Osteocyte (in vitro differentiated cells): ENCODE measurements at regions not wholly inside any gene's neighbourhood (a gene's known extent, or its start where the extent isn't known, plus 50 kb on each side); places are given as distances from the start of the nearest gene placed in this dataset.

Experiments
- DNase-seq: peaks from one replicate; pipeline ENCODE4 v3.0.0; 2021; ENCODE audit warnings: mixed read lengths; ENCODE audit not compliant: unreplicated experiment; ENCODE audit errors: extremely low spot score
- H3K27ac Mint-ChIP-seq: one replicate; pipeline ENCODE4 v1.8.0; 2021; ENCODE audit warnings: mild to moderate bottlenecking, mixed read lengths; ENCODE audit not compliant: unreplicated experiment
- H3K27me3 Mint-ChIP-seq: one replicate; pipeline ENCODE4 v1.8.0; 2021; ENCODE audit warnings: mixed read lengths; ENCODE audit not compliant: unreplicated experiment
- H3K36me3 Mint-ChIP-seq: one replicate; pipeline ENCODE4 v1.8.0; 2021; ENCODE audit warnings: mixed read lengths; ENCODE audit not compliant: unreplicated experiment
- H3K4me1 Mint-ChIP-seq: one replicate; pipeline ENCODE4 v1.8.0; 2021; ENCODE audit warnings: mixed read lengths; ENCODE audit not compliant: unreplicated experiment
- H3K4me3 Mint-ChIP-seq: one replicate; pipeline ENCODE4 v1.8.0; 2021; ENCODE audit warnings: mild to moderate bottlenecking, moderate library complexity, mixed read lengths; ENCODE audit not compliant: unreplicated experiment
- H3K9me3 Mint-ChIP-seq: one replicate; pipeline ENCODE4 v1.8.0; 2021; ENCODE audit warnings: mixed read lengths; ENCODE audit not compliant: unreplicated experiment
- TF ChIP-seq, protein P1 (sequence below): fragments of 200-600 bp; sonication (generic); IDR thresholded peaks from 2 replicates; pipeline ENCODE4 v1.5.0; 2021; ENCODE audit warnings: antibody characterized with exemption, mild to moderate bottlenecking, moderate library complexity

DNA sequence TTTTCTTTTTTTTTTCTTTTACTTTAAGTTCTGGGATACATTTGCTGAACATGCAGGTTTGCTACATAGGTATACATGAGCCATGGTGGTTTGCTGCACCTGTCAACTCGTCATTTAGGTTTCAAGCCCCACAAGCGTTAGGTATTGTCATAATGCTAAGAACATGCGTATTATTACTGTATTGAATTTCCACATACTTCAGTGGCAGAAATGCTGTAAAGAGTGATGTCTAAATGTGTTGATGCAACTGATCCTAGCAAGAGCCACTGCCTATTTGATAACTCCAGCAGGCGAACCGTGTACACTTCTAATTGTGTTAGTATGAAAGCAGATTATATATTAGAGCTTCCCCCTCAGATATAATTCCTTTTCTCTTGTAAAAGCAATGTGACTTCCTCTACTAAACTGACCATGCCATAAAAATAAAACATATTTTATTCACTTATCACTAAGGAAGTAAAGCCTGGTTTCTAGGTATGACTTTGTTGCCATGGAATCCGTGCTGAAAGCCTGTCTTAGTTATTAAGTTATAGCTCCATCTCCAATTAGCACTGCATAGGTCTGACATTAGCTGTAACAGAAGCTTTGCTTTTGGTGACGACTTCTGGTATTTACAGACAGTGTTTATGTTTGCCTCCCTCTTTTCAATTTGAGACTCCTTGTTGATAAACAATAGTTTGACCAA is 280.0 kb downstream of the GALR1 start:
- no peak overlapping the region for H3K27ac Mint-ChIP-seq
- H3K9me3 Mint-ChIP-seq: peaks cover 30% of the 10 kb centered on the region
- no peak overlapping the region for H3K4me3 Mint-ChIP-seq
- H3K4me1 Mint-ChIP-seq: no peaks in the 10 kb centered on the region
- TF ChIP-seq, protein P1, sequence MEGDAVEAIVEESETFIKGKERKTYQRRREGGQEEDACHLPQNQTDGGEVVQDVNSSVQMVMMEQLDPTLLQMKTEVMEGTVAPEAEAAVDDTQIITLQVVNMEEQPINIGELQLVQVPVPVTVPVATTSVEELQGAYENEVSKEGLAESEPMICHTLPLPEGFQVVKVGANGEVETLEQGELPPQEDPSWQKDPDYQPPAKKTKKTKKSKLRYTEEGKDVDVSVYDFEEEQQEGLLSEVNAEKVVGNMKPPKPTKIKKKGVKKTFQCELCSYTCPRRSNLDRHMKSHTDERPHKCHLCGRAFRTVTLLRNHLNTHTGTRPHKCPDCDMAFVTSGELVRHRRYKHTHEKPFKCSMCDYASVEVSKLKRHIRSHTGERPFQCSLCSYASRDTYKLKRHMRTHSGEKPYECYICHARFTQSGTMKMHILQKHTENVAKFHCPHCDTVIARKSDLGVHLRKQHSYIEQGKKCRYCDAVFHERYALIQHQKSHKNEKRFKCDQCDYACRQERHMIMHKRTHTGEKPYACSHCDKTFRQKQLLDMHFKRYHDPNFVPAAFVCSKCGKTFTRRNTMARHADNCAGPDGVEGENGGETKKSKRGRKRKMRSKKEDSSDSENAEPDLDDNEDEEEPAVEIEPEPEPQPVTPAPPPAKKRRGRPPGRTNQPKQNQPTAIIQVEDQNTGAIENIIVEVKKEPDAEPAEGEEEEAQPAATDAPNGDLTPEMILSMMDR: no peak
- DNase-seq: no peak
- H3K36me3 Mint-ChIP-seq: no peaks in the 10 kb centered on the region
- H3K27me3 Mint-ChIP-seq: no peaks in the 10 kb centered on the region

DNA sequence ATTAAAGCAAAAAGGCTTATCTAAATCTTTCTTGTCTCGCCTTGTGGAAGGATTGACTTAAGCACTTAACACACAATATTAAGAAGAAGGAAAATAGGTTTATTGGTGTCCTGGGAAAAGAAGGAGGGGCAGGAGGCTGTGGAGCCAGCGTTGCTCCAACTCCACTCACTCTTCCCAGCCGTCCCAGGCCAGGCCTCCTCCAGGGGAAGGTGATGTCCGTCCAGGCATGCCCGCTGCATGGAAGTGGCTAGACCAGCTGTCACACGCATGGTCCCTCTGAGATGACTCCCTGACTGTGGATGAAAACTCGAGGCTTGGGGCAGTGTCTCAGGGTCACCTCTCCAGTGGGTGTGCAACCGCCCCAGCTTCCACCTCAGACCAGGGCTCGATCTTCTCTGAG is 281.1 kb downstream of the GALR1 start:
- H3K4me1 Mint-ChIP-seq: no peaks in the 10 kb centered on the region
- H3K36me3 Mint-ChIP-seq: no peaks in the 10 kb centered on the region
- TF ChIP-seq, protein P1: no peak
- no peak overlapping the region for H3K27ac Mint-ChIP-seq
- H3K4me3 Mint-ChIP-seq: no peak overlapping the region
- DNase-seq: no peak
- no peaks in the 10 kb centered on the region for H3K27me3 Mint-ChIP-seq
- peaks cover 36% of the 10 kb centered on the region for H3K9me3 Mint-ChIP-seq

DNA sequence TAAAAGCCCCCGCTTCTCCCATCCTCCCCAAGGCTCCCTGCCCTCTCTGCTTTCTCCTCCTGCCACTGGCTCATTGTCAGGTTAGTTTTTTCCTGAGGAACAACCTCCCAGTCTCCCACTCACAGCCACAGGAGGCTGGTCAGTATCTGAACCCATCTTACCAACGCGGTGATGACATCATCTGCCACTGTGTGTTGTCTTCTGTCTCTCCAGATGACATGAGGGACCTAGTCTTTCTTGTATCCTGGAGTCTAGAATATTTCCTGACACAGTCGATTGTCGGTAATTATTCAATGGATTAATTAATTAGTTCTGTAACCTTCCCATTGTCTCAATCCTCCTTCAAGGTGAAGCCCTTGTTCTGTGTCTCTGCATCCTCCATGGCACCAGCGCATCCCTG is 290.2 kb downstream of the GALR1 start:
- TF ChIP-seq, protein P1: no peak
- DNase-seq: no peak
- H3K36me3 Mint-ChIP-seq: no peaks in the 10 kb centered on the region
- H3K27ac Mint-ChIP-seq: no peak overlapping the region
- H3K4me1 Mint-ChIP-seq: no peaks in the 10 kb centered on the region
- H3K27me3 Mint-ChIP-seq: no peaks in the 10 kb centered on the region
- H3K4me3 Mint-ChIP-seq: no peak overlapping the region
- peaks cover 50% of the 10 kb centered on the region for H3K9me3 Mint-ChIP-seq

DNA sequence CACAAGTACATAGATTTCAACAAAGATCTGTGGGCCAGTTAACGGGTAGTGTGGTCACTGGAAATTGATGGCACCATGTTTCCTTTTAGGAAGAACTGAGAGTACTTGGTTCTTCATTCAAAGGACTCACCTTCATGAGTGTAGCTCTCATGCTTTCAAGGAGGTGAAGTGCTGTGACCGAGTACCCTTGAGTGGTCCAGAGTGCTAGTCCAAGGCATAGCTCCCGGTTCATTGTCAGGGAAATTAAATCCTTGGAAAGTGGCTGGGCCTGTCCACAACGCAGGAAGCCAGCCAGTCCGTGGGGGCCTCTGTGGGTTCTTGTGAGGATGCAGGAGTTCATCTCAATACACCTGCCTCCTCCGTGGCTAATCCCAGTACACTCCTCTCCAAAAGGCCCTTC is 295.1 kb downstream of the GALR1 start:
- peaks cover 41% of the 10 kb centered on the region for H3K9me3 Mint-ChIP-seq
- no peak overlapping the region for H3K4me3 Mint-ChIP-seq
- TF ChIP-seq, protein P1: no peak
- H3K27ac Mint-ChIP-seq: no peak overlapping the region
- no peak for DNase-seq
- no peaks in the 10 kb centered on the region for H3K27me3 Mint-ChIP-seq
- no peaks in the 10 kb centered on the region for H3K4me1 Mint-ChIP-seq
- no peaks in the 10 kb centered on the region for H3K36me3 Mint-ChIP-seq

DNA sequence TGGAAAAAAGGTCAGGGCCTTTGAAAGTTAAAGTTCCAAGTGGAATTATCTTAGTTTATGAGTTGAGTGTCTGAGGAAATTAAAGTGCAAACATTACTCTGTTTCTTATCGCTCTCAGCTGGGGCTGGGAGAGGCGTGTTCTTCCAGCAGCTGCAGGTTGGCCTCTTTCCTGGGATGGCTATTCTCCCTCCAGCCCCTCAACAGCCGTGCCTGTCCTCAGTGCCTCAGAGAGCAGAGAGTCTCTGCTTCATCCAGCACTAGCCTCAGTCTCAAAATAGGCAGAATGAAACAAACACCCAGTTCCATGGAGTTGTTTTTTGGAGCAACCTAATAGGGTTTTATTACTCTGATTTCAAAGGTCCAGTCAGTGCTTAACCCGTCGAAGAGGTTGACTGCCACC is 298.1 kb downstream of the GALR1 start:
- no peaks in the 10 kb centered on the region for H3K36me3 Mint-ChIP-seq
- no peaks in the 10 kb centered on the region for H3K27me3 Mint-ChIP-seq
- TF ChIP-seq, protein P1: no peak
- peaks cover 27% of the 10 kb centered on the region for H3K9me3 Mint-ChIP-seq
- no peak overlapping the region for H3K4me3 Mint-ChIP-seq
- no peak for DNase-seq
- H3K27ac Mint-ChIP-seq: no peak overlapping the region
- H3K4me1 Mint-ChIP-seq: no peaks in the 10 kb centered on the region
